NCI-H774 (cell line): ENCODE measurements at regions not wholly inside any gene's neighbourhood (a gene's known extent, or its start where the extent isn't known, plus 50 kb on each side); places are given as distances from the start of the nearest gene placed in this dataset.

Experiments
- DNase-seq: peaks from one replicate; lab custom pipeline; 2025; lab: John Stamatoyannopoulos, UW

DNA sequence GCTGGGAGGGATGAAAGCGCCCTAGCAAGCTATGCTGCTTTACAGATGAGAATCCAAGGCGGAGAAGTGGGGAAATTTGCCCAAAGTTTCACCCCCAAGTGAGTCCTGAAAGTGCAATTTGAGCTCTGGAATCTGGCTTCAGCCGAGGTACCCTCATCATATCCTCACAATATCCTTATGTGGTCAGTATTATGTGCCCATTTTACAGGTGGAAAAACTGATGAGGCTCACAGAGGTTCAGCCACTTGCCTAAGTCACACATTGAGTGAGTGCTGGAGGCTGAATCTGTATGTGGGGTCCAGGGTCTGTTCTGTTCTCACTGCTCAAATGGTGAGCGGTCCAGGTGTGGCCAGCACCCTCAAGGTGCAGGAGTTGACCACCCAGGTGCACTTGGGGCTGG lies 85.3 kb downstream of the MATN1 start:
- DNase-seq, result no peak

DNA sequence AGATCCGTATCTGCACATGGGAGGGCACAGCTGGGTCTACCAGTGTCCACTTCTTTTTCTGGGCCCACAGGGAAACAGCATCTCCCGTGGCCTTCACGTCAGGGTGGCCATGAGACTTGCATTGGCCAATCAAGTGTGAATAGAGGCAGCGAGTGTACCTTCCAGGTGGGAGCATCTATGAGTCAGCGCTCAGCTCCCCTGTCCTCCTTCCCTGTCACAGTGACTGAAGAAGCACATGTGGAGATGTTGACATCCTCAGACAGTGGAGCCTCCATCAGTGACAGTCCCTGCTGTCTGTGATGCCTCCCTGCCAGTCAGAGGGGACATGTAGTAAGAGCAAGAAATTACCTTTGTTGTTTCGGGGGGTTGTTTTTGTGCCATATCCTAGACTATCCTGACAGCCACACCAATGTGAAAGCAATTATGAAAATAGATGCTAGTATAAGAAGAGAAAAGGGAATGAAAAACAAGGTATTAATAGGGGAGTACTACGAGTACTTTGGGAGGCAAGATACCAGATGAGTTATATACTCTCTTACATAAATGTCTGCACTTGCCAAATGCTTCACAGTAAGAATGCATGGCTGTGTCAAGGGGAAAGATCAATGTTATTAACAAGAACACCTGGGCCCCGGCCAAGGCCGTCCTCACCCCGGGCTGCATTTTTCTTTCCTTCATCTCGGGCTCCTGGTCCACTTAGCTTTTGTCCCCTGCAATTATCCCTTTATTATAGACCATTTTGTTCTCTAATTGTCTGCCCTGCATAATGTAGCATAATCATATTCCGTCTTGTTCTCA lies 86.0 kb downstream of the MATN1 start:
- no peak for DNase-seq

DNA sequence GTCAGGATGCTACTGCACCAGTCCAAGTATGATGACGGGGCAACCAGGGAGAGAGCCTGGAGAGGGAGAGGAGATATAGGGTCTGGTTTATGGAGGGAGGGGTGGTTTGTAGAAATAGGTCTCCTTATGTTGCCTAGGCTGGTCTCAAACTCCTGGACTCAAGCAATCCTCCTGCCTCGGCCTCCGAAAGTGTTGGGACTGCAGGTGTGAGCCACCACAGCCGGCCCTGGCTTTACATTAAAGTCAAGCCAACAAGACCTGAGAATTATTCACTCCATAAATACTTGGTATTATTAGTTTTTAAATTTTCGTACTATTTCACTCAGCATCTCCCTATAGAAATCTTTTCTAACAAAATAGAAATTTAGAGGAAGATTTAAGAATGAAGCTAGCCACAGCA lies 86.8 kb downstream of the MATN1 start:
- DNase-seq, result no peak

DNA sequence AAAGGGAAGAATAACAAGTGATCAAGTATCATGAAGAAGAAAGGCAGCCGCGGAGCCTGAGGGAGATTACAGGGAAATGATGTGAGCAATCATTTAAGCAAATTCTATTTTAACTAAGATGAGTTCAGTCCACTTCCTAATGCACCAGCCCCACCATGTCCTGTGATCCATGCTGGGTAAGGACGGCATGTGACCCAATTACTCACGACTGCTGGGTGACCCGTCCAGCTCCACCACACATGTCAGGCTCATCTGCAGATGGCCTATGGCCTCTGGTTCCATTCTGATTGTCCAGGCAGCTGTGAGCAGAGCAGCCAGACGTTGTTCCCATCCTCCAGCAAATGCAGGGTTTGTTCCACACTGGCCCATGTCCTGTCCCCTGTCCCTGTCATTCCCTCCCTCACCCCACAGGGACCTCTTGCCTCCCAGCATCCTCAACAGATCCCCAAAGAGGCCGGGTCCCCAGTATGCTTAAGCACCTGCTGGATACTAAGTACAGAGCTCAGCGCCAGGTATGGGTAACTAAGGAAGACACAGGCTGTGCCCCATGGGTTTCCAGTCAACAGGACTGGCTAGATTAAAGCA lies 87.9 kb downstream of the MATN1 start:
- no peak for DNase-seq

DNA sequence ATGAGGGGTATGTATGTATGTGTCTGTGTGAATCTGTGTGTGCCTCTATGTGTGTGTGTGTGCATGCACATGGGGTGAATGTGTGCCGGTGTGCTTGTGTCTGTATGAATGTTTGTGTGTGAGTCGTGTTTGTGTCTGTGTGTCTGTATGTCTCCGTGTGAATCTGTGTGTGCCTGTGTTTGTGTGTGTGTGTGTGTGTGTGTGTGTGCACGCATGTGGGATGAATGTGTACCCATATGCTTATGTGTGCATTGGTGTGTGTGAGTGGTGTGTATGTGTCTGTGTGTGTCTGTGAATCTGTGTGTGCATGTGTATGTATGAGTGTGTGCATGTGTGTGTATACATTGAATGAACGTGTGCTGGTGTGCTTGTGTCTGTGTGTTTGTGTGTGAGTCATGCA lies 88.9 kb downstream of the MATN1 start:
- DNase-seq, result no peak

DNA sequence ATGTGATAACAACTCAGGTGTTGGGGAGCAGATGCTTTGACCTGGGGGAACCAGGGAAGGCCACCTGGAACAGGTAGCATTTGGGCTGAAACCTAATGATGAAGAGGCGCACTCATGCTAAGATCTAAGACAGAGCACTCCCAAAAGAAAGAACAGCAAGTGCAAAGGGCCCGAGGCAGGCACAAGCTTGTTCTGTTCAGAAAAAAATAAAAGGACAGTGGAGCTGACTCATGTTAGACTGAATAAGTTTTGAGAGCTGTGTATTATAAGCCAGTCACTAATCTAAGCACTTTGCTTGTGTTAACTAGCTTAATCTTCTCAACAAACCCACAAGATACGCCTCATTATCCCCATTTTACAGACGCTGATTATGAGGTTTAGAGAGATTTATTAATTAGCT lies 90.1 kb downstream of the MATN1 start:
- DNase-seq, result no peak

DNA sequence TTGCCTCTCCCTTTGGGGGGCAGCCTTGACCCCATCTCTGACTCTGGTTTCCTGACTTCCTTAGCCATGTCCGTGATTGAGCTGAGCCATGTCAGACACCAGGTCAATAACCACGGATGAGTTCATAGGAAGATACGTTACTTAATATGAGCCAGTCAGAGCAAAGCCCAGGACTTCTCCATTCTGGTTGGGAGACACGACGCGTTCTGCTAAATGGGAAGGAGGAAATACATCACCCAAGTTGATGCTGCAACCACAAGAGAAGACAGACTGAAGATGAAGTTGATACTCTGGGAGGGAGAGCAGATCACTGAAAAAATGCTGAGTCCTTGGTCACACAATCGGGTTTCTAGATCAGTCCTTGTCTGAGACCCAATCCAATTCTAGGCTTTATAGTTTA lies 90.9 kb downstream of the MATN1 start:
- DNase-seq, result no peak

DNA sequence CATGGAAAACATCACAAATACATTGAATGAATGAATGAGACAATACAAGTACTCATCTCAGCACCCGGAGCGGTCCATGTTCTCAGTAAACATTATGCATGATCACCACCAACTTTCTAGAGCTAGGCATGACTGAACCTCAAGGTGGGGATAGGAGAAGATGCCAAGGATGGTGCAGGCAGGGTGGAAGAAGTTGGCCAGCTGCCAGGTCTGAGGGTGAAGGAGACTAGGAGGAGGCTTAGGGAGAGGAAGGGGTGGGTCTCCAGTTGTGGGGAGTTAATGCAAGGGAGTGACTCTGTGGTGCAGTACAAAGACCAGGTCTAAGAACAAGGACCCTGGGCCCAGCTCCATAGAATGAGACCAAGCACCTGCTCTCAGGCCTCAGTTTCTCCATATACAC lies 91.7 kb downstream of the MATN1 start:
- DNase-seq, result no peak

DNA sequence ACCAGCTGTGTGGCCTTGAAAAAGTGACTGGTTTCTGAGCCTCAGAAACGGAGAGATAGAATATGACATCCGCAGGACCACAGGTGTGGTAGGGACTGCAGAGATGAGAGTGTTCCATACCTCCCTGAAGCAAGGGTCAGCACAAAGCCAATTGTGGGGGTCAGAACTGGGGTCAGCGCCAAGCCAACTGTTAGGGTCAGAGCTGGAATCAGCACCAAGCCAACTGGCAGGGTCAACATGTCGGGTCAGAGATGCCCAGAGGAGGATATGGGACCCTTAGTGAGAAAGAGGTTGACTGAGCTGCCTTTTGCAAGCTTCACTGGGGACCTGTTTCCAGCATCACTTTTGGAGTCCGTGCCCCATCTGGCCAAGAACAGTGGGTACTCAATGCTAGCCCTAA lies 93.9 kb downstream of the MATN1 start:
- DNase-seq, result no peak

DNA sequence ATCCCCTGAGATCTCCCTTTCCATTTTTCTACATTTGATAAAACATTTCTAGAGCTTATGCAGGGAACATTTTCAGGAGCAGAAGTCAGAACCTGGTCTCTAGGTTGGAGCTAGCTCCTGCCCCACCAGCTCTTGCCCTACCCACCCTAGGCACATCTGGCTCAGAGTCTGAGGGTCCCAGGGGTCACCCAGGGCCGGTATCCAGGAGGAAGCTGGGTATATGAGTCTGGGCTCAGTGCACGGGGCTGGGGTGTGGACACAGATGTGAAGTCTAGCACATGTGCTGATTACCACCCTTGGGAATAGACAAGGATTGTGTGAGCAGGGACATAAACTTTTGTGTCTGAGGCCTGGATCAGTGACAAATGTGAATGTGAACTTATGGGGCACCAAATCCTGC lies 95.4 kb downstream of the MATN1 start:
- DNase-seq, result no peak

DNA sequence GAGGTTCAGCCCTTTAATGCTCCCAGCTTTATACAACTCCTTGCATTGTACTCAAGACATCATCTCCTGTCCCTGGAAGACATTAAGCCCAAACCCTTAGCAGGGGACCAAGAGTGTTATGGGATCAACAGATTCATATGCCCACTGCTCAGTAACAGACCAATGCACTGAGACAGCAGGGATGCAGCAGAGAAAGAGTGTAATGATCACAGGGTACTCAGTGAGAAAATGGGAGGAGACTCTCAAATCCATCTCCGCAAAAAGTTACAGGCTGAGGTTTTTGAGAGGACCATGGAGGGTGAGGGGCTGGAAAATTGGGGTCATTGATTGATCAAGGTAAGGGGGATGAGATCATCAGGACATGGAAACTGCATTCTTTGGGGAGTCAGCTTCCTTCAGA lies 96.2 kb downstream of the MATN1 start:
- DNase-seq, result no peak

DNA sequence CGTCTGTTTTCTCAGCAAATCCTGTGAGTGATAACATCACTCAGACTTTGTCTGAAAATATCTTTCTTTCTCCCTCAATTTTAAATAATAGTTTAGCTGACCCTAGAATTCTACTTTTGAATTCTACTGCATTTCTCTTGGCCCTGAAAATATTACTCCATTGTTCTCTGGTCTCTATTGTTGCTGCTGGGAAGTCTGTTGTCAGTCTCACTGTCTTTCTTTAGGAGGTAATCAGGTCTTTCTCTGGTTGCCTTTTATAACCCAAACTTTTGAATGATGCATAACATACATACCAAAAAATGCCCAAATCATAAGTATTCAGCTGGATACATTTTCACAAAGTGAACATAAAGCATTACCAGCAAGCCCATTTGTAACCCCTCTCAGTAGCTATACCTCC lies 100.0 kb downstream of the MATN1 start:
- DNase-seq, result no peak

DNA sequence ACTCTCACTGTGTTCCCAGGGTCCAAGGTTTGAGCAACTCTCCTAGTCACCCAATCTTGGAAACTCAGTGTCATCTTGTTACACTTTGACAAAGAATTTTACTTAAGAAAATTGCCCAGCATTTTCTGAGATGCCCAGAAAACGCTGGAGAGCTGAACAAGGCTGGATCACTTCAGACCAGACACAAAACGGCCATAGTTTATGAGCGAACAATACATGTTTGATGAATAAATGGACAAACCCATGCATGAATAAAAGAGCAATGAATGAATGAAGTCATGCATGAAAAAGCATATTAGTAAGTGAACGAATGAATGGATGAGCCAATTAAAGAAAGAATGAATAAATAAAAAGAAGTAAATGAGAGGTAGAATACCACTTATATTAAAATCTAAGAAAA lies 103.8 kb downstream of the MATN1 start:
- no peak for DNase-seq

DNA sequence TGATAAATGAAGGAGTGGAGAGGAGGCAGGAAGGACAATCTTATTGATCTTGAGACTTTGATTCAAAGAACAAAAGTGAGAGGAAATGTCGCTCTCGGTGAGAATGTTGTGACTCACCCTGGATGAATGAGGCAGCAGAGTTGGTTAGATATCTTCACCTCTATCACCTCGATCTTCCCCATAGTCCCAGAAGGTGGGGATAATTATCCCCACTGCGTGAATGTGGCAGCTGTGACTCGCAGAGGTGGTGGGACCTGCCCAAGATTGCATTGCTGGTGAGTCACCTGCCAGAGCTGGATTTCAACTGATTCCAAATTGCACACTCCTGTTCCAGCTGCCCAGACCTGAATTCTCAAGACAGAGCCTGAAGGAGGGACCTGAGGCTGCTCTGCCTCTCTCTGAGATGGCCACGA lies 105.0 kb downstream of the MATN1 start:
- DNase-seq, result no peak

DNA sequence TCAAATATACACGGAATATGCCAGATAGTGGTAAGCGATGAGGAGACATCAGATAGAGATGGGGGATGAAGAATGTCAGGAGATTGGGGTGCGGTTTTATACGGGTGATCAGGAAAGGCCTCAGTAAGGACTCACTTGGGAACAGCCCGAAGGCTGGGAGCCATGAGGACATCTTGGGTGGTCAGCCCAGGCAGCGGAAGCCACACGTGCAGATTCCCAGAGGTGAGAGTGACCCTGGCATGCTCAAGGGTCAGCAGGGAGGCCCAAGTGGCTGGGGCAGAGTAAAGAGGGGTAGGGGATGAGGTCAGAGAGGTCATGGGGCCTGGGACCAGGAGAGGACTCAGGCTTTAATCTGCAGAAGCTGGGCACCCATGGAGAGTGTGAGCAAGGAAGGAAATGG lies 106.6 kb downstream of the MATN1 start:
- DNase-seq, result no peak

DNA sequence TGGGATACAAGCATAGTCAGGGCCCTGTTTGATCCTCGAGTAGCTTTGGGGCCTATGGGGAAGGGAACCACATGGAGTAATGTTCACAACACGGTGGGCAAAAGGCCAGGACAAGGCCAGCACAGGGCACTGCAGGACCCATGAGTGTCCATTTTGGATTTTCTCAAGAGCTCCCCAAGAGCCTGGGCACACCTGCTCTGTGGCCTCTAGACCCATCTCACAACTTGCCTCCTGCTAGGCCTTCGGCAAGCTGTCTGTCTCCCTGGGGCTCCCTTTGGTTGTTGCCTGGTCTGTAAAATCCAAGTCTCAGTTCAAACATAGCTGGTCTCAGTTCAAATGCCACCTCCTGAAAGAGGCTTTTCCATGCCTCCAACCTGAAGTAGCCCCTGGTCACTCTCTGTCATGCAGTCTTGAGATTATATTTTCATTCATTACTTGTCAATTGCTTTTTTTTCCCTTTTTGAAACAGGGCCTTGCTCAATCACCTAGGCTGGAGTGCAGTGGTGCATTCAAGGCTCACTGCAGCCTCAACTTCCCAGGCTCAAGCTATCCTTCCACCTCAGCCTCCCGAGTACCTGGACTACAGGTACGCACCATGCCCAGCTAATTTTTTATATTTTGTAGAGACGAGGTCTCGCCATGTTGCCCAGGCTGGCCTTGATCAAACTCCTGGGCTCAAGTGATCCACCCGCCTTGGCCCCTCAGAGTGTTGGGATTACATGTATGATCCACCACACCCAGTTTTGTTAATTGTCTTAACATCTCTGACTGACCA lies 107.4 kb downstream of the MATN1 start:
- DNase-seq, result no peak

DNA sequence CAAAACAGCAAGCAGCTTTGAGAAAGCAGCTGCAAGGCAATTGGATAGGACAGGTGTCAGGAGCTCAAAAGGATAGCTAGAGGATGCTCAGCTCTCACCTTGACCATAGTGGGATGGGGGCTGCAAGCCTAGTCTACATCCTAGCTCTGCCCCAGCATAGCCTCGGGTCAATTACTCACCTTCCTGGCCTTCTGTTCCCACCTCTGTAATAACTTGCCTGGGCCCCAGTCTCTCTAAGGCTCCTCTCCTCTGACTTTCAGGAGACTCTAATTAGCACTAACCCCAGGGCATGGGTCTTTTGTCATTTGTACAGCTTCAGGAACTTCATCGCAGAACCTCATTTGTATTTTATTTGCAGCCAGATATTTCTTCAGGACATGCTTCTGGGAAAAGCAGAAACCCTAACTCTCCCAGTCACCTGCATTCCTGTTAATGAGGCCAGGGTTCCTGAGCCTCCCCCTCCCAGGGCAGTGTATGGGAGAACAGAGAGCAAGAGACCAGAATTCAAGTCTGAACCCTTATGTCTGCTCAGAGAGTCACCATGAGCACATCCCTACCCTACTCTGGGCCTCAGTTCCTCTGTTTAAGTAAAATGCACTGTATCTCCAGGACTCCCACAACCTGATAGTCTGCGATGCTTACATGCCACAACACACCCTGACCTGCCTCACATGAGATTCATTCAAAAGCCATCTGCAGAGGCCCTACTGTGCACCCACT lies 108.1 kb downstream of the MATN1 start:
- no peak for DNase-seq

DNA sequence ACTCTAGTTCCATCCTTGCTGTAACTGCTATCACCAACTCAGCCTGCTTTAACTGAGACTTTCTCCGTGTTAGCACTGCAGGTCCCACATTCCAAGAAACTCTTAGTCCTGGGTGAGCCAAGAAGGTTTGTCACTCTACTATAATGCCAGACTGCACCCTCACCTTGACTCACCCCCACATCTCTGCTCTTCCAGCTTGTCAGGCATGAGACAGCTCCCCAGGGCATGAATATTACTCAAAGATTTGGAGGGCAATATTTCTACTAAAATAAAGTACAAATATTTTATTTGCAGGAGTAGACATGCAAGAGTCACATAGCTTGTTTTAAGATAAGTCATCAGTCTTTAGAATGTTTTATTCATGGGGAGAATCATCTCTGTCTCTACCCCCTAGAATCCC lies 110.2 kb downstream of the MATN1 start:
- DNase-seq, result no peak

DNA sequence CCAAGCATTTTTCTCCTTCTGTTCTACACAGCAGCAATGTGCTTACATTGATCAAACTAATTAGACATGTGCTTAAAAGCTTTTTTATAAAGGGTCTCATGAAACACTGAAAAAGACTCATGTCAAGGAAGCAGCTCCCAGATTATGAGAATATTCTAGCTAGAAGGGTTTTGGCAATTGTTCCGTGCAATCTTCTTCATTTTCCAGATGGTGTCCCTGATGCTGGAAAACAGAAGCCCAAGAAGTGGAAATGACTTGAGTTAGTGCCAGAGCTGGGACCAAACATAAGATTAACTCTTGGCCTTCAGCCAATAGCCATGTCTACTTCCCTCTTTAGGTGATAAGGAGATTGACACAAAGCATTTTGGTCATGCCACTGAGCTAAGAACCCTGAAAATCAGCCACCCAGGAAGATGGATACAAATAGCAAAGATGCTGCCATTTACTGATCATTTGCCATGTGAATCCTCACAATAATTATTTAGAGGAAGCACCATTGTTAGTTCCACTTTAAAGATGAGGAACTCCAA lies 110.8 kb downstream of the MATN1 start:
- DNase-seq, result no peak

DNA sequence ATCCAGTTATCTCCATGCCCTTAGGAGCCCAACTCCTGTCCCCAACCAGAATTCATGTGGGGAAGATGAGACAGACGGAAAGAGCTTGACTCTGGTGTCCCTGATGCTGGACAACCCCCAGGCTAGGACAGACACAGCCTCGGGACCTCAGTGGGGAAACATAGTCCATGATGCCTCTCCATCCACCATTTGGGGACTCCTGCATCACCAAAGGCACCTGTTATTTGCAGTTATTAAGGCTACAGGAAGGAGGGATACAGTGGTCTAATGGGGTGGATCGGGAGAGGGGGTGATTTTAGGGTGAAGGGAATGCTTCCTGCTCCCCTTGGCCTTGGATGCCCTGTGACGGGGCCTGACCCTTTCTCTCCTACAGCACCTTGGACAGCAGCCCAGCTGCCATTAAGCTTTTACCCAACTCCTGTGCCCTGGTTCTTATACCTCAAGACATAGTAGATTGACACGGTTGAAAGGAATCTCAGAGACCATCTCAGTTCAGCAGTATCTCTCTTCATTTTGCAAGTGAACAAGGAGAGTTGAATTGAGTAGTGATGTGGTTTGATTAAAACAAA lies 111.6 kb downstream of the MATN1 start:
- no peak for DNase-seq

DNA sequence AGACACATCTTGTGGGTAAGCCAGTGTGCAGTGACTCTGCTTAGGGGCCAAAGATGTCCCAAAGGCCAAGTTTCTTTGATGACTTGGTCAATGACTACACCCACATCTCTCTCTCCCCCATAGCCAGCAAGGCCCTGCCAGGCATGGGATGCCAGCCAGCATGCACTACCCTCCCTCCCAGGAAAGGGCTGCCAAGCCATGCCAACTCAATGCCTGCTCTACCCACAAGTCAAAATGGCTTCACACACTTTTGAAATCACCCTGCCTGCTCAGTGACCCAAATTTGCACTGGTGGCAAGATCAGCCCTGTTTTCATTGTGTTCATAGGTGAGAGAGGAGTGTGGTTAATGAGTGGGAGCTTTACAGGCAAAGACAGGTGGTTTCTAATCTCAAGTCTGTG lies 112.5 kb downstream of the MATN1 start:
- no peak for DNase-seq

DNA sequence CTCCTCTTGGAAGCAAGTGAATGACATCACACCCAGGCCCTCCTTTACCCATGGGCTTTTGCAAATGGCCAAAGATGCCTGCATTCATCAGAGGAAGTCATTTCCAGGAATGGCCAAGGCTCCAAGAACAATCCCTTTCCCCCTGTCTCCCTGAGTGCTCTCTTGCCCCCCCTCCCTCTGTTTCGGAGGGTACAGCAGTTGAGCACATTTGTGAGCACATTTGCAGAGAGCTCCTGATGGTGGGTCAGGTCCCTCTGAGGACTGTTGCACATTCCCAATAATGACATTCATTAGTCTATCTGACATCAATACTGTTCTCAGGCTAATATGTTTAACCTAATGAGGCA lies 113.4 kb downstream of the MATN1 start:
- no peak for DNase-seq
